RWPE1 (cell line): ENCODE measurements at regions not wholly inside any gene's neighbourhood (a gene's known extent, or its start where the extent isn't known, plus 50 kb on each side); places are given as distances from the start of the nearest gene placed in this dataset.

Experiments
- CTCF ChIA-PET: fragments of 350-600 bp; sonication (Branson Sonifier 250); formaldehyde crosslinking; extraction: SDS; loops from one replicate; lab custom pipeline; 2021; lab: Yijun Ruan, JAX
- POLR2A ChIA-PET: fragments of 400-600 bp; formaldehyde crosslinking; extraction: SDS; loops from one replicate; lab custom pipeline; 2020; ENCODE audit warnings: antibody characterized with exemption; ENCODE audit not compliant: low non-redundant PET; lab: Yijun Ruan, JAX
- DNase-seq: peaks from one replicate; pipeline ENCODE4 v3.0.0; 2012; ENCODE audit warnings: low spot score
- H3K27ac ChIP-seq: fragments of 450-650 bp; 2 replicates; pipeline ENCODE4 v1.5.1; 2017
- TF ChIP-seq, protein P1 (sequence below): fragments of 450-650 bp; conservative IDR thresholded peaks from 2 replicates; pipeline ENCODE4 v1.5.1; 2017; ENCODE audit warnings: low read depth, mild to moderate bottlenecking

DNA sequence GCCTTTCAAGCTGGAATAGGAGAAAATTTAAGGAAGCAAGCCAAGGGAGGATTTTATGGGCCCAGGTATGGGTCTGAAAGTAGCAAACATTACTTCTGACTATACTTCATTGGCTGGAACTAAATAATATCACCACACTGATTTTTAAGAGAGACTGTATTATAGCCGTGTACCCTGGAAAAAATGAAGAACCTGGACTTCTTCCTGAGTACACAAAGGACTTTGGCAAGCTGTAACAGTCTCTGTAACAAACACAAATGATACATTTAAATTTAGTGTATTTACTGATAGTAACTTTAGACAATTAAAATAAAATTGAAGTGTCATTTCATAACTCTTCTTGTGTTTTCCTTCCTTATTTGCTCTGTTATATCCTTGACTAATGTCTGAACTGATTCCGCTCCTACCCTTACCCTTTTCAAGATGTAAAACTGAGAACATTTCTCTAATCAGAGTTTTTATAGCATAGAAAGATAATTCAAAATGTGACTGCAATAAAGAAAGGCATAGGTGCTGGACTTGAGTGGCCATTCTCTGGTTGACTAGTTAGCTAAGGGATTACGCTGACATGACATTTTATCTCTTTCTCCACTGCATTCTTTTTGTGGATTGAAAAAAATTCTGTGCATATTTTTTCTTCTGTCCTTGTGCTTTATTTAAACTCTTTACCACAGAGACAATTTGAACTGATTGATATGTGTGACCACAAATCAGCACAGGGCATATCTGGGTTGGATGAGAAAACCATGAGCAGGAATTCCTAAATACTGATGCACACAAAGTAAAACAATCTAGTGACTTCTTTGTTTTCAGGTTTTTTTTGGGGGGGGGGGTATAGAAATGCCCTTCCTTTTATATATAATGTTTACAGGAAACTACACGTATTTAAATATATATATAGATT, 349.7 kb downstream of the MDFIC start:
- CTCF ChIA-PET = no interaction called here
- POLR2A ChIA-PET = no interaction called here
- no peak overlapping the region for H3K27ac ChIP-seq
- no peak for DNase-seq
- TF ChIP-seq, protein P1, sequence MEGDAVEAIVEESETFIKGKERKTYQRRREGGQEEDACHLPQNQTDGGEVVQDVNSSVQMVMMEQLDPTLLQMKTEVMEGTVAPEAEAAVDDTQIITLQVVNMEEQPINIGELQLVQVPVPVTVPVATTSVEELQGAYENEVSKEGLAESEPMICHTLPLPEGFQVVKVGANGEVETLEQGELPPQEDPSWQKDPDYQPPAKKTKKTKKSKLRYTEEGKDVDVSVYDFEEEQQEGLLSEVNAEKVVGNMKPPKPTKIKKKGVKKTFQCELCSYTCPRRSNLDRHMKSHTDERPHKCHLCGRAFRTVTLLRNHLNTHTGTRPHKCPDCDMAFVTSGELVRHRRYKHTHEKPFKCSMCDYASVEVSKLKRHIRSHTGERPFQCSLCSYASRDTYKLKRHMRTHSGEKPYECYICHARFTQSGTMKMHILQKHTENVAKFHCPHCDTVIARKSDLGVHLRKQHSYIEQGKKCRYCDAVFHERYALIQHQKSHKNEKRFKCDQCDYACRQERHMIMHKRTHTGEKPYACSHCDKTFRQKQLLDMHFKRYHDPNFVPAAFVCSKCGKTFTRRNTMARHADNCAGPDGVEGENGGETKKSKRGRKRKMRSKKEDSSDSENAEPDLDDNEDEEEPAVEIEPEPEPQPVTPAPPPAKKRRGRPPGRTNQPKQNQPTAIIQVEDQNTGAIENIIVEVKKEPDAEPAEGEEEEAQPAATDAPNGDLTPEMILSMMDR = no peak

DNA sequence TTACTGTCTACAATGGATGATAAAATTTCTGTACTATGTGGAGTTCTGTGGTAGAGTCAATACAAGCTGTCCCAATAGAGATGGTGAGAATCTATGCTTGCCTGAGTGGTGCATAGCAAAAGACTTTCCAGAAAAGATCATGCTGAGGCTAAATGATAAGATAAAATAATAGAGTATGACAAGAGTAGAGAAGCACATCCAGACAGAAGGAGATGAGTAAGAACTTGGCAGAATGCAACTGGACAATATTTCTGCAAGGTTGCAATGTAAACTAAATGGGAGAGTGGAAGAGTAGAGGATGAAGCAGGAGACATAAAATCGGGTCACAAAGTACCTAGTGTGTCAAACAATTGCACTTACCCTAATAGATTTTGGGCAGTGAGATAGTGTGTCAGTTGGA, 347.6 kb downstream of the MDFIC start:
- TF ChIP-seq, protein P1 = no peak
- CTCF ChIA-PET = no interaction called here
- no peak for DNase-seq
- POLR2A ChIA-PET = no interaction called here
- no peak overlapping the region for H3K27ac ChIP-seq

DNA sequence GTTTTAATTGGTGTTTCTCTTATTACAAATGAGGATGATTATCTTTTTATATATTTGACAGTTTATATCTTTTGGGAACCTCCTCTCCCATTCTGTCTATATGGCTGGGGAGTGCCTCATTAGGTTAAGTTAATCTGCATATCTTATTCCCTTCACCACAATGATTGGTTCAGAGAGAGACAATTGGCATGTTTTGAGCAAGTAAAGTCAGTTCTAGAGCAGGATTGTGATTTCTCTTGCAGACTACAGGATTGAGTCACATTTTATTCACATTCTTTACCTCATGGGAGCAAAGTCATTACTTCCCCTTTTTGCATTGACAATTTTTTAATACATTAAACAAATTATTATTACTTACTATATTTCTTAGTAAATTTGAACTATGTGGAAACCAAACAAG, 345.6 kb downstream of the MDFIC start:
- CTCF ChIA-PET = no interaction called here
- DNase-seq = no peak

DNA sequence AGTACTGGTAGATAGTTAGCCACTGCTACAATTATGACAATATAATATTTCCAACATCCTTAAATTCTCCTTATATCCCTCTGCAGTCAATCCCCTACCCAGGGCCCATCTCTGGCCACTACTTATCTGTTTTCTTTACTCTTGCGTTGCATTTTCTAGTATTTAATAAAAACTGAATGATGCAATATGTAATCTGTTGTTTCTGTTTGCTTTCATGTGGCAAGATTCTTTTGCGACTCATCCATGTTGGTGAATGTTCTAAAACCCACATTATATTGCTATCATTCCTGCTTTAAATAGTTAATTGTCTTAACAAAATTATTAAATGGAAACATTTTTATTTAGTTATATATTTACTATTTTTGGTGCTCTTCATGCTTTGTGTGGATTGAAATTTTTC, 338.5 kb downstream of the MDFIC start:
- ChIA-PET CTCF (interaction anchor here (0.6 kb wide), 1 partner anchor 129 kb away, joined by 3 read pairs; no protein-coding TSS in a partner anchor), POLR2A (no interaction called here)
- TF ChIP-seq, protein P1 = no peak

More for the DNA sequence above, 345.6 kb downstream of the MDFIC start:
- H3K27ac ChIP-seq = no peak overlapping the region
- POLR2A ChIA-PET = no interaction called here
- TF ChIP-seq, protein P1 = no peak

DNA sequence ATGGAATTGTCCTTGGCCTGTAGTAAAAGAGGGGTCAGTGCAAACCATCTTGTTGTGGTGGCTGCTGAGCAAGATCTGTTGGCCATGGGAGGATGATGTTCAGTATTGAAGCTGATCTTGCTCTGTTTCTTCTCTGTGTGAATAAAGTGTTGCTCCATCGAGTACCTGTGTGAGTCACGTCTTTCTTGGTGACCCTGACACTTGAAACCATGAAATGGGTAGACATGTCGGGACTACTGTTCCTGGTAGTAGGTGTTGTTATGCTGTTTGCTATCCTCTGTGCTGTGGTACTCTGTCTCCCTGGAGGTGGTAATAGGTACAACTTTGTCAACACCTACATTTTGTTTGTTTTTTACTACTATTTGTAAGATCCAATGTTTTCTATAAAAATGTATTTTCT, 330.6 kb downstream of the MDFIC start:
- H3K27ac ChIP-seq = no peak overlapping the region
- no peak for DNase-seq
- CTCF ChIA-PET = no interaction called here
- POLR2A ChIA-PET = no interaction called here
- TF ChIP-seq, protein P1 = no peak

More for the DNA sequence above, 338.5 kb downstream of the MDFIC start:
- no peak overlapping the region for H3K27ac ChIP-seq
- DNase-seq = peak; percentile 3

DNA sequence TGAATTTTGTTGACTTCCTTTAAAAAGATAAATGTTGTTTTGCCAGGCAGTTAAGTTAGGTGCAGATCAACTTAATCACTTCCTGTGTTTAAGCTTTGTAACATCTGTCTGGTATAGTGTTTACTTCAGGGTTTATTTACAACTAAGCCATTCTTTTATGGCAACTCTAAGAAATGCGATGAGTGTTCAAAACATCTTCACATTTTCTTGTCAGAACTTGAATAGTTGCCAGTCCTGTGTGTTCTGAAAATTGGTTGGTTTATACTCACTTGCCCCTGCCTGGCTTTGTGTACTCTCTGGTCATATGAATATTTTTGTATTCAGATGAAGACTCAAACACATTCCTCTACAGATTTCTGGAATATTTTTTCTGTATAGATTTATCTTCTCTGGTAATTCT, 327.2 kb downstream of the MDFIC start:
- no peak overlapping the region for H3K27ac ChIP-seq
- TF ChIP-seq, protein P1 = no peak
- CTCF ChIA-PET = no interaction called here
- peak; percentile 5 for DNase-seq
- POLR2A ChIA-PET = no interaction called here
